Mesendoderm (in vitro differentiated cells): ENCODE measurements at regions not wholly inside any gene's neighbourhood (a gene's known extent, or its start where the extent isn't known, plus 50 kb on each side); places are given as distances from the start of the nearest gene placed in this dataset.

ENCODE experiments used
- DNase-seq: peaks from one replicate; pipeline ENCODE4 v3.0.0; 2013
- H2AK5ac ChIP-seq: 2 replicates; pipeline ENCODE4 v1.6.1; 2013; ENCODE audit warnings: low read length, inconsistent platforms
- H2BK120ac ChIP-seq: 2 replicates; pipeline ENCODE4 v1.6.1; 2013; ENCODE audit warnings: low read depth, mild to moderate bottlenecking, low read length, moderate library complexity, mixed read lengths
- H2BK15ac ChIP-seq: replicated peaks from 2 replicates; pipeline ENCODE4 v1.6.1; 2013; ENCODE audit warnings: low read depth, mild to moderate bottlenecking, moderate library complexity
- H2BK5ac ChIP-seq: 2 replicates; pipeline ENCODE4 v1.6.1; 2013; ENCODE audit warnings: low read length, inconsistent platforms
- H3K18ac ChIP-seq: 2 replicates; pipeline ENCODE4 v1.6.1; 2013; ENCODE audit warnings: mild to moderate bottlenecking, low read length, mixed read lengths
- H3K23ac ChIP-seq: one replicate; pipeline ENCODE4 v1.6.1; 2013; ENCODE audit warnings: low read length
- H3K27ac ChIP-seq: 2 replicates; pipeline ENCODE4 v1.5.1; 2013; ENCODE audit warnings: low read depth, mild to moderate bottlenecking, inconsistent platforms, low read length, moderate library complexity
- H3K27me3 ChIP-seq: 2 replicates; pipeline ENCODE4 v1.6.1; 2013; ENCODE audit warnings: low read length, control low read depth, mild to moderate bottlenecking, inconsistent platforms; ENCODE audit not compliant: insufficient read depth, poor library complexity
- H3K36me3 ChIP-seq: 2 replicates; pipeline ENCODE4 v1.6.1; 2013; ENCODE audit warnings: low read length, inconsistent platforms; ENCODE audit not compliant: control insufficient read depth, insufficient read depth
- H3K4ac ChIP-seq: one replicate; pipeline ENCODE4 v1.6.1; 2013; ENCODE audit warnings: low read depth, mild to moderate bottlenecking, low read length, moderate library complexity
- H3K4me1 ChIP-seq: 2 replicates; pipeline ENCODE4 v1.6.1; 2013; ENCODE audit warnings: low read depth, low read length, inconsistent platforms; ENCODE audit not compliant: control insufficient read depth
- H3K4me2 ChIP-seq: 2 replicates; pipeline ENCODE4 v1.6.1; 2013; ENCODE audit warnings: low read length
- H3K4me3 ChIP-seq: 2 replicates; pipeline ENCODE4 v1.5.1; 2013; ENCODE audit warnings: mild to moderate bottlenecking, low read length
- H3K56ac ChIP-seq: one replicate; pipeline ENCODE4 v1.6.1; 2013; ENCODE audit warnings: low read length
- H3K79me1 ChIP-seq: 2 replicates; pipeline ENCODE4 v1.6.1; 2013; ENCODE audit warnings: low read length, inconsistent platforms
- H3K79me2 ChIP-seq: 2 replicates; pipeline ENCODE4 v1.6.1; 2013; ENCODE audit warnings: mild to moderate bottlenecking, low read length; ENCODE audit not compliant: control insufficient read depth, insufficient read depth
- H3K9ac ChIP-seq: 2 replicates; pipeline ENCODE4 v1.6.1; 2013; ENCODE audit warnings: low read length, inconsistent platforms
- H4K5ac ChIP-seq: one replicate; pipeline ENCODE4 v1.6.1; 2013; ENCODE audit warnings: low read length
- H4K8ac ChIP-seq: one replicate; pipeline ENCODE4 v1.6.1; 2013; ENCODE audit warnings: low read depth, mild to moderate bottlenecking, control low read depth, low read length, moderate library complexity
- WGBS: extraction: QIAGEN DNeasy Blood & Tissue Kit; methylation state at CpG from one replicate; pipeline ENCODE4 v1.1.7; 2013; ENCODE audit warnings: low lambda C conversion rate, missing lambda C conversion rate; ENCODE audit not compliant: insufficient coverage; ENCODE audit errors: extremely low coverage; 5-methylcytosine and 5-hydroxymethylcytosine counted together

- Histone ChIP-seq H3K79me2 (no peaks in the 10 kb centered on the region), H3K27ac (no peak overlapping the region), H3K56ac (no peak overlapping the region), H4K5ac (no peak overlapping the region), H2BK15ac (no peak overlapping the region), H2AK5ac (no peak overlapping the region), H2BK120ac (no peak overlapping the region), H3K9ac (no peak overlapping the region), H3K4me2 (no peak overlapping the region), H3K4ac (no peak overlapping the region), H3K4me3 (no peak overlapping the region), H3K23ac (no peak overlapping the region), H3K27me3 (no peaks in the 10 kb centered on the region), H4K8ac (no peak overlapping the region), H2BK5ac (no peak overlapping the region), H3K18ac (no peak overlapping the region), H3K36me3 (no peaks in the 10 kb centered on the region), H3K79me1 (no peaks in the 10 kb centered on the region), H3K4me1 (no peaks in the 10 kb centered on the region)
- no peak for DNase-seq
- no CpG with 5 or more reads among the region's 3 CpGs for WGBS
Observed at GRCh38 chr2:103527278-103527677, 765.4 kb downstream of the TMEM182 start.

- no peak overlapping the region for H3K4me3 ChIP-seq
- H4K8ac ChIP-seq = no peak overlapping the region
- no peaks in the 10 kb centered on the region for H3K27me3 ChIP-seq
- no peaks in the 10 kb centered on the region for H3K79me2 ChIP-seq
- H3K4me1 ChIP-seq = no peaks in the 10 kb centered on the region
- H2BK15ac ChIP-seq = no peak overlapping the region
- no peak overlapping the region for H2AK5ac ChIP-seq
- no peak for DNase-seq
- H2BK120ac ChIP-seq = no peak overlapping the region
- no peak overlapping the region for H3K23ac ChIP-seq
- H3K18ac ChIP-seq = no peak overlapping the region
- no peak overlapping the region for H2BK5ac ChIP-seq
- H3K56ac ChIP-seq = no peak overlapping the region
- no peaks in the 10 kb centered on the region for H3K79me1 ChIP-seq
- H3K4ac ChIP-seq = no peak overlapping the region
- H3K36me3 ChIP-seq = no peaks in the 10 kb centered on the region
- no CpG with 5 or more reads among the region's 5 CpGs for WGBS
- H3K4me2 ChIP-seq = no peak overlapping the region
- no peak overlapping the region for H3K9ac ChIP-seq
- H4K5ac ChIP-seq = no peak overlapping the region
- H3K27ac ChIP-seq = no peak overlapping the region
Observed at GRCh38 chr2:103529798-103530502, 768.1 kb downstream of the TMEM182 start.

- Histone ChIP-seq H3K9ac (no peak overlapping the region), H3K56ac (no peak overlapping the region), H3K4me2 (no peak overlapping the region), H4K5ac (no peak overlapping the region), H4K8ac (no peak overlapping the region), H3K27ac (no peak overlapping the region), H3K79me1 (no peaks in the 10 kb centered on the region), H2BK15ac (no peak overlapping the region), H2BK5ac (no peak overlapping the region), H3K36me3 (no peaks in the 10 kb centered on the region), H3K79me2 (no peaks in the 10 kb centered on the region), H3K4me1 (no peaks in the 10 kb centered on the region), H3K4me3 (no peak overlapping the region), H2BK120ac (no peak overlapping the region), H3K23ac (no peak overlapping the region), H3K4ac (no peak overlapping the region), H3K18ac (no peak overlapping the region), H2AK5ac (no peak overlapping the region), H3K27me3 (no peaks in the 10 kb centered on the region)
- DNase-seq = no peak
- no CpG with 5 or more reads among the region's 3 CpGs for WGBS
Observed at GRCh38 chr2:103552775-103553174, 790.9 kb downstream of the TMEM182 start.

DNA sequence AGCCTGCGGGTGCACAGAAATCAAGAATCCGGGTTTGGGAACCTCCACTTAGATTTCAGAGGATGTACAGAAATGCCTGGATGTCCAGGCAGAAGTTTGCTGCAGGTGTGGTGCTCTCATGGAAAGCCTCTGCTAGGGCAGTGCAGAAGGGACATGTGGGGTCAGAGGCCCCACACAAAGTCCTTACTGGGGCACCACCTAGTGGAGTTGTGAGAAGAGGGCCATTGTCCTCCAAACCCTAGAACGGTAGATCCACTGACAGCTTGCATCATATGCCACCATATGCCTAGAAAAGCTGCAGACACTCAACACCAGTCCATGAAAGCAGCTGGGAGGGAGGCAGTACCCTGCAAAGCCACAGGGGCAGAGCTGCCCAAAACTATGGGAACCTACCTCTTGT is 833.0 kb downstream of the TMEM182 start:
- Histone ChIP-seq H3K23ac (no peak overlapping the region), H3K18ac (no peak overlapping the region), H2BK120ac (no peak overlapping the region), H4K5ac (no peak overlapping the region), H3K4ac (no peak overlapping the region), H3K79me2 (no peaks in the 10 kb centered on the region), H3K27me3 (no peaks in the 10 kb centered on the region), H3K27ac (no peak overlapping the region), H3K4me3 (no peak overlapping the region), H2AK5ac (no peak overlapping the region), H3K56ac (no peak overlapping the region), H4K8ac (no peak overlapping the region), H3K9ac (no peak overlapping the region), H3K4me2 (no peak overlapping the region), H2BK15ac (no peak overlapping the region), H3K79me1 (no peaks in the 10 kb centered on the region), H2BK5ac (no peak overlapping the region), H3K36me3 (no peaks in the 10 kb centered on the region), H3K4me1 (no peaks in the 10 kb centered on the region)
- DNase-seq = peak; percentile 17
- WGBS = no CpG with 5 or more reads among the region's 3 CpGs

- Histone ChIP-seq H3K4me1 (no peaks in the 10 kb centered on the region), H4K5ac (no peak overlapping the region), H3K27ac (no peak overlapping the region), H2BK15ac (no peak overlapping the region), H3K23ac (no peak overlapping the region), H2BK120ac (no peak overlapping the region), H3K56ac (no peak overlapping the region), H3K79me2 (no peaks in the 10 kb centered on the region), H3K79me1 (no peaks in the 10 kb centered on the region), H3K4me2 (no peak overlapping the region), H3K4ac (no peak overlapping the region), H3K36me3 (no peaks in the 10 kb centered on the region), H3K27me3 (no peaks in the 10 kb centered on the region), H3K4me3 (no peak overlapping the region), H3K9ac (no peak overlapping the region), H2AK5ac (no peak overlapping the region), H4K8ac (no peak overlapping the region), H3K18ac (no peak overlapping the region), H2BK5ac (no peak overlapping the region)
- WGBS = no CpG with 5 or more reads among the region's 7 CpGs
- DNase-seq = no peak
Observed at GRCh38 chr2:103605071-103605780, 843.4 kb downstream of the TMEM182 start.
